Erythroblast (primary cell): ENCODE measurements at regions not wholly inside any gene's neighbourhood (a gene's known extent, or its start where the extent isn't known, plus 50 kb on each side); places are given as distances from the start of the nearest gene placed in this dataset.

ENCODE experiments used
- GATA1 ChIP-seq: IDR thresholded peaks from 2 replicates; pipeline ENCODE4 v1.6.1; 2011; ENCODE audit warnings: low read depth, mild to moderate bottlenecking, control low read depth, low read length, moderate library complexity
- POLR2A ChIP-seq: IDR thresholded peaks from 2 replicates; pipeline ENCODE4 v1.6.1; 2011; ENCODE audit warnings: mild to moderate bottlenecking, low read length

GRCh38 chr16:65543781-65544740 lies 422.2 kb upstream of the CDH11 start:
- TF ChIP-seq POLR2A (no peak), GATA1 (no peak)
